CD4-positive, alpha-beta T cell treated with Interleukin-15 for 4 hours (primary cell): ENCODE measurements at regions not wholly inside any gene's neighbourhood (a gene's known extent, or its start where the extent isn't known, plus 50 kb on each side); places are given as distances from the start of the nearest gene placed in this dataset.

Experiments
- DNase-seq: peaks from one replicate; pipeline ENCODE4 v3.0.0-alpha.2; 2020; ENCODE audit warnings: low spot score

DNA sequence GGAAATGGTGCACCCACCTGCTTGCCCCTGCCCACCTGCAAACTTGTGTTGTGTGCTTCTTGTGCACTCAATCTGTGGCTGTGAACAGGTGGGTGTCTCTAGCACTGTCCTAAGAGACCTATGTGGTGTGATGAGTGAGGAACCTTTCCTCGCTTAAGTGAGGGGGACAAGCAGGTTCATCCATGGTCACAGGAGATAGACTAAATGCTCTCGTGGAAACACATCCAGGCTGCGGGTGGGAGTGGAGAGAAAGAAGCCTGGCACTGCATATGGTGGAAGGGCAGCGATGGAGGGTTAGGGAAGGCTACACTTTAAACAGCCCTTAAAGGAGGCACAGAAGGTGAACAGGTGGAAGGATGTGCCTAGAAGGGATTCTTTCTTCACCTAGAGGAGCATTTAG is 330.9 kb downstream of the CXCL12 start:
- no peak for DNase-seq

GRCh38 chr10:44053391-44053790 is 331.5 kb downstream of the CXCL12 start:
- DNase-seq = no peak

GRCh38 chr10:44051584-44052385 is 333.1 kb downstream of the CXCL12 start:
- no peak for DNase-seq

DNA sequence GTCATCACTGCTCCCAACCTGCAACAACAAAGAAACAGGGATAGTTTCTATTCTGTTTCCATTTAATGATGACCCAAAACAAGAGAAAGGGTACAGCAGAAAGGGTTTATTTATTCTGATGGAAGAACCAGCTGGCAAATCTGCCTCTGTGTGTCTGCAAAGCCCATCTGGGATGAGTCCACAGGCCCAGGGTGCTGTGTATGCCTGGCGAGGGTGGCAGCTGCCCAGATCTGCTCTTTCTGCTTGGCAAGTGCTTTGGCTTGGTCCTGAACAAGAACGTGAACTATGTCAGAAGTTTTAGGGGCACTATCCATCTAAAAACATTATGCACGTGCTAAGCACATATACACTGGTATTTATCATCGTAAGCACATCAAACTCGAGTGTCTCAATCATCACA is 333.8 kb downstream of the CXCL12 start:
- no peak for DNase-seq

DNA sequence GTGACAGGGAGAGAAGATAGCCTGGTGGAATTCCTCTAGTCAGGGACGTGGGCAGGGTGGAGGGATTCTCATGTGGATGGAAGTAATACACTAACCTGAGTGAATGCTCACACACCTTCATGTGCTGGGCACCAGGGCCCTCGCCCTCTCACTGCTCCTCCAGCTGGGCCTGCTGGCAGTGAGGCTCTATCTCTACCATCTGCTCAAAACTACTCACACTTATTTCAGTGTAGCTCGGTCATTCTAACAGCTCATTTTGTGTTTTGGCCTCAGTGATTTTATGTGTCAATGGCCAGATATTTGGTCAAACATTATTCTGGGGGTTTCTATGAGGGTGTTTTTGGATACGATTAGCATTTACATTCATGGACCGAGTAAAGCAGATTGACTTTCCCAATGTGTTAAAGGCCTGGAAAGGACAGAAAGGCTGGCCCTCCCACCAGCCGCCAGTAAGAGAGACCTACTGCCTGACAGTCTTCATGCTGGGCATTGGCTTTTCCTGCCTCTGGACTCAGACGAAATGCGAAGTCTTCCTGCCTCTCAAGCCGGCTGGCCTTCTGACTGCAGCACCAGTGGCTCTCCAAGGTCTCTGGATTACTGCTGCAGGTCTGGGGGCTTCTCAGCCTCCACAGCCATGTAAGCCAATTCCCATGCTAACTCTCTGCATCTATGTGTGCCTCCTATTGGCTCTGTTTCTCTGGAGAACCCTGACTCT is 335.4 kb downstream of the CXCL12 start:
- no peak for DNase-seq

GRCh38 chr10:44047361-44047760 is 337.5 kb downstream of the CXCL12 start:
- DNase-seq = no peak

DNA sequence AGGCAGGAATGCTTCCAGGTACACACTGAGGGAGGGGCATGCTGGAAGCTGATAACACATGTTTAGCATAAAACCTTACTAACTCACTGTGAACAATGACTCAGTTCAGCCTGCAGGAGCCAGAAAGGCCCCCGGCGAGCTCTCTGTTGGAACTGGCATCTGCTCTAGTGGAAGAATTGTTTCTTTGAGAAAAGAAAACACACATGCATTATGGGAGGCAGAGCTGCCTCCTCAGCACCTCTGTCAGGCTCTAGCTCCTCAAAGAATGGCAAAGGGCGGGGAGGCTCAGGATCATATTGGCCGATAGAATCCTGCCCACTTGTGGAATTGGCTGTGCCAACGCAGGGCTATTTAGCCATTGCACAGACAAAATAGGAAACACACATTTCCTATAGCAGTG is 338.3 kb downstream of the CXCL12 start:
- no peak for DNase-seq

DNA sequence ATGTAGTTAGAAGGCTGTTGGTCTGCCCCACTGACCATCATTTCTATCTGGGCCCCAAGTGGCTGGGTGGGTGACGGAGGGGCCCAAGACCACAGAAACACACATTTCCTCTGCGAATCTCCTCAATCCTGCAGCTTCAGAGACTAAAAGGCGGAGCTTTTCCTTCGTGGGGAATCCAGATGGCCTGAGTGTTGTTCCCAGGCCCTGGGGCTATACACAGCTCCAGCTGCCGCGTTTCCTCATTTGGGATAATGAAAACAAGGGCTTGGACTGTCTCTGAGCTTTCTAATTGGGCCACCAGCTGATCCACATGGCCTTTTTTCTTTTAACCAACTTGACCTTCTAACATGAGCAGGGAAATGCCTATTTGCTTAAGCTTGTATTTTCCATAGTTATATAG is 339.9 kb downstream of the CXCL12 start:
- no peak for DNase-seq

DNA sequence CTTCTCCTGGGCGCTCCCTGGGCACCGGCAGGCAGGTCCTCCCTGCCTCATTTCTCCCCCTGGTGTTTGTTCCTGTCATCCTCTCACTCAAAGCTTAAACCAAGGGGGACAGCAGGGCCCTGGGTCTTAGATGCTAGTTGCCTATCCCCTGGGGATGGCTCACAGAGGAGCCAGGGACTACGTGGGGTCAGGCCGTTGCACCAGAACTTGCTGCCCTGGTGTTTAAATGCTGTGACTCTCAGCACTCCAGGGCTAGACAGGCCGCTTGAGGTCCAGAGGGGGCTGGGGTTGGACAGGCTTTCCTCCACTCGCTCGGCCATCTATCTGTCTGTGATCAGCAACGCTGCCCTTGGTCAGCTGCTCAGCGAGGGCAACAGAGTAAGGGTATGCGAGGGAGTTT is 340.3 kb downstream of the CXCL12 start:
- no peak for DNase-seq

GRCh38 chr10:44043646-44044375 is 341.1 kb downstream of the CXCL12 start:
- DNase-seq = no peak

DNA sequence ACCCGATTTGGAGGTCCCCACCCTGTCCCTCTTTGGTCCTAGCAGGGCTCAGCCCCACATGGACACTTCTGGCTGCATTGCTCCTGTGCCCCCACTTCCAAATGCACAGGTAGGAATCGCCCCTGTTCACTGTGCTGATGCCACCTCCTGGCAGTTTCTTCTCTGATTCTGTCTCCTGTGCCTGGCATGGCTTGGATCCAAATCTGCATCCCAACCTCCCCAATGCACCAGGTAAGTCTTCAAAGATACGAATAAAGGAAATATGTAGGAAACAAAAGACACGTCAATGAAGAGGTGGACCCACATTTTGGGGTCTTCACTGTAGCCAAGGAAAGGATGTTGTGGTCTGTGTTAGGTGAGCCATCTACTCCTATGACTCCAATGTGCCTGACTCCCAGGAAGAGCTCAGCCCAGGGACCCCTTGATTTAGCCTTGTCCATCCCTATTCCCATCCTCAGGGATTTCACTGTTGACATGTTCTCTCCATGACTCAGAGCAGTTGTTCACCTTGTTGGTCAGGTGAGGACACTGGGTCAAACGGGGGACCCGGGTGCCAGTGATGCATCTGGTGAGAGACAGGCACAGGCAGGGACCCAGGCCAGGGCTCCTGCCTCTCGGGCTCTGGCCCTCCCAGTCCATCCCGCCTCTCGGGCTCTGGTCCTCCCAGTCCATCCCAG is 341.8 kb downstream of the CXCL12 start:
- DNase-seq = no peak

- DNase-seq = no peak
Measured at GRCh38 chr10:44042075-44042770, 342.7 kb downstream of the CXCL12 start.

GRCh38 chr10:44039599-44039998 is 345.3 kb downstream of the CXCL12 start:
- DNase-seq = no peak

GRCh38 chr10:44036425-44036824 is 348.5 kb downstream of the CXCL12 start:
- no peak for DNase-seq

- DNase-seq = no peak
Measured at GRCh38 chr10:44035474-44036197, 349.3 kb downstream of the CXCL12 start.

DNA sequence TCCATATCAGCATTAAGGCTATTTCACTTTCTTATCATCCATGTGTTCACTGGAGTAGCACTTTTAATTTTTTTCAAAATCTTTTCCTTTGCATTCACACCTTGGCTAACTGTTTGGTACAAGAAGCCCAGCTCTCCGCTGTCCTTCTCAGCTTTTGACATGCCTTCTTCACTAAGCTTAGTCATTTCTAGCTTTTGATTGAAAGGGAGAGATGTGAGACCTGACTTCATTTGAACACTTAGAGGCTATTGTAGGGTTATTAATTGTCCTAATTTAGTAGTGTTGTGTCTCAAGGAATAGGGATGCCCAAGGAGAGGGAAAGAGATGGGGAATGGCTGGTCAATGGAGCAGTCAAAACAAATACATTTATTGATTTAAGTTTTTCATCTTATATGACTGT is 350.0 kb downstream of the CXCL12 start:
- DNase-seq = no peak

GRCh38 chr10:44033008-44033407 is 351.9 kb downstream of the CXCL12 start:
- no peak for DNase-seq

- DNase-seq = no peak
Measured at GRCh38 chr10:44032216-44032615, 352.7 kb downstream of the CXCL12 start.

GRCh38 chr10:44030738-44031137 is 354.2 kb downstream of the CXCL12 start:
- no peak for DNase-seq

- peak; percentile 7 for DNase-seq
Measured at GRCh38 chr10:44030132-44030531, 354.8 kb downstream of the CXCL12 start.
